ENCODE measurements at regions not wholly inside any gene's neighbourhood (a gene's known extent, or its start where the extent isn't known, plus 50 kb on each side); places are given as distances from the start of the nearest gene placed in this dataset.

DNA sequence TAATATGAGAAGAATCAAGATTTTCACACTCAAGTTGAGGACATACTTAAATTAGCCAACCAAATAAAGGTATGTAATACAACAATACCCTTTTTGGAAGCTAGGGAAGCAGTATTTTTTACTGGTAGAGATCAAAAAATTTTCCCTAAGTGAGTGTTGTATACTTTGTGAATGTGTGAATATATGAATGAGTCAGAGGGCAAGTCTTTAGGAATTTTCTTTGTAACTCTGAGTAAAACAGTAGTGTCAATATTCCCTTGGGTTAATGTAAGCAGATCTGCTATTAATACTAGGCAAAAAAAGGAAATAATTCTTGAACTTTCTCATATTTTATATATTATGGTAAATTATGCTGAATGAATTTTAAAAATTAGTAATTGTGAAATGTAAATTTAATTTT, 1161.8 kb upstream of the MIR17HG start:
- peaks cover 8% of the 10 kb centered on the region; the same call in 2 of the 3 replicates for H3K4me1 Mint-ChIP-seq
- H3K9me2 ChIP-seq (ENCODE audit: insufficient read depth), result no peaks in the 10 kb centered on the region
- H2AFZ ChIP-seq, result no peak overlapping the region
- no peak overlapping the region for H3K27ac Mint-ChIP-seq
- ATAC-seq (no peak), DNase-seq (ENCODE audit: low spot score) (no peak)
- H3K79me2 ChIP-seq (replicated peaks; ENCODE audit: insufficient read depth), result no peaks in the 10 kb centered on the region
- H3K4me3 Mint-ChIP-seq, result no peak overlapping the region
- TF ChIP-seq, protein P1, sequence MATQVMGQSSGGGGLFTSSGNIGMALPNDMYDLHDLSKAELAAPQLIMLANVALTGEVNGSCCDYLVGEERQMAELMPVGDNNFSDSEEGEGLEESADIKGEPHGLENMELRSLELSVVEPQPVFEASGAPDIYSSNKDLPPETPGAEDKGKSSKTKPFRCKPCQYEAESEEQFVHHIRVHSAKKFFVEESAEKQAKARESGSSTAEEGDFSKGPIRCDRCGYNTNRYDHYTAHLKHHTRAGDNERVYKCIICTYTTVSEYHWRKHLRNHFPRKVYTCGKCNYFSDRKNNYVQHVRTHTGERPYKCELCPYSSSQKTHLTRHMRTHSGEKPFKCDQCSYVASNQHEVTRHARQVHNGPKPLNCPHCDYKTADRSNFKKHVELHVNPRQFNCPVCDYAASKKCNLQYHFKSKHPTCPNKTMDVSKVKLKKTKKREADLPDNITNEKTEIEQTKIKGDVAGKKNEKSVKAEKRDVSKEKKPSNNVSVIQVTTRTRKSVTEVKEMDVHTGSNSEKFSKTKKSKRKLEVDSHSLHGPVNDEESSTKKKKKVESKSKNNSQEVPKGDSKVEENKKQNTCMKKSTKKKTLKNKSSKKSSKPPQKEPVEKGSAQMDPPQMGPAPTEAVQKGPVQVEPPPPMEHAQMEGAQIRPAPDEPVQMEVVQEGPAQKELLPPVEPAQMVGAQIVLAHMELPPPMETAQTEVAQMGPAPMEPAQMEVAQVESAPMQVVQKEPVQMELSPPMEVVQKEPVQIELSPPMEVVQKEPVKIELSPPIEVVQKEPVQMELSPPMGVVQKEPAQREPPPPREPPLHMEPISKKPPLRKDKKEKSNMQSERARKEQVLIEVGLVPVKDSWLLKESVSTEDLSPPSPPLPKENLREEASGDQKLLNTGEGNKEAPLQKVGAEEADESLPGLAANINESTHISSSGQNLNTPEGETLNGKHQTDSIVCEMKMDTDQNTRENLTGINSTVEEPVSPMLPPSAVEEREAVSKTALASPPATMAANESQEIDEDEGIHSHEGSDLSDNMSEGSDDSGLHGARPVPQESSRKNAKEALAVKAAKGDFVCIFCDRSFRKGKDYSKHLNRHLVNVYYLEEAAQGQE (IDR thresholded peaks at IDR 0.05; ENCODE audit: unreplicated experiment), result no peak
- TF ChIP-seq ZNF331 (CRISPR knock-in tag; IDR thresholded peaks at IDR 0.05; ENCODE audit: low read depth) (no peak), JUNB (IDR thresholded peaks at IDR 0.05; ENCODE audit: unreplicated experiment) (no peak), EZH2 (IDR thresholded peaks at IDR 0.05; ENCODE audit: low read depth, unreplicated experiment) (no peak), STAT1 (IDR thresholded peaks at IDR 0.05; ENCODE audit: unreplicated experiment) (no peak)
- TF ChIP-seq, protein P2, sequence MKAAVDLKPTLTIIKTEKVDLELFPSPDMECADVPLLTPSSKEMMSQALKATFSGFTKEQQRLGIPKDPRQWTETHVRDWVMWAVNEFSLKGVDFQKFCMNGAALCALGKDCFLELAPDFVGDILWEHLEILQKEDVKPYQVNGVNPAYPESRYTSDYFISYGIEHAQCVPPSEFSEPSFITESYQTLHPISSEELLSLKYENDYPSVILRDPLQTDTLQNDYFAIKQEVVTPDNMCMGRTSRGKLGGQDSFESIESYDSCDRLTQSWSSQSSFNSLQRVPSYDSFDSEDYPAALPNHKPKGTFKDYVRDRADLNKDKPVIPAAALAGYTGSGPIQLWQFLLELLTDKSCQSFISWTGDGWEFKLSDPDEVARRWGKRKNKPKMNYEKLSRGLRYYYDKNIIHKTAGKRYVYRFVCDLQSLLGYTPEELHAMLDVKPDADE (IDR thresholded peaks at IDR 0.05), result no peak
- no peak overlapping the region for H3K4me2 ChIP-seq
- H3K27me3 Mint-ChIP-seq (ENCODE audit: insufficient read depth, low read depth, poor library complexity), result no peaks in the 10 kb centered on the region
- H4K20me1 ChIP-seq (replicated peaks; ENCODE audit: insufficient read depth), result no peaks in the 10 kb centered on the region
- no peaks in the 10 kb centered on the region for H3K4me1 ChIP-seq (ENCODE audit: insufficient read depth)
- H3K27me3 ChIP-seq (ENCODE audit: insufficient read depth), result no peaks in the 10 kb centered on the region
- H3F3A ChIP-seq (replicated peaks; ENCODE audit: low read depth), result no peaks in the 10 kb centered on the region
- no peaks in the 10 kb centered on the region for H3K36me3 Mint-ChIP-seq (ENCODE audit: low read depth)
- H3K4me3 ChIP-seq, result no peak overlapping the region
- no peaks in the 10 kb centered on the region for H3K36me3 ChIP-seq (ENCODE audit: insufficient read depth)
- H3K9me3 Mint-ChIP-seq, result no peaks in the 10 kb centered on the region
- no peak overlapping the region for H3K27ac ChIP-seq (ENCODE audit: low read depth)

DNA sequence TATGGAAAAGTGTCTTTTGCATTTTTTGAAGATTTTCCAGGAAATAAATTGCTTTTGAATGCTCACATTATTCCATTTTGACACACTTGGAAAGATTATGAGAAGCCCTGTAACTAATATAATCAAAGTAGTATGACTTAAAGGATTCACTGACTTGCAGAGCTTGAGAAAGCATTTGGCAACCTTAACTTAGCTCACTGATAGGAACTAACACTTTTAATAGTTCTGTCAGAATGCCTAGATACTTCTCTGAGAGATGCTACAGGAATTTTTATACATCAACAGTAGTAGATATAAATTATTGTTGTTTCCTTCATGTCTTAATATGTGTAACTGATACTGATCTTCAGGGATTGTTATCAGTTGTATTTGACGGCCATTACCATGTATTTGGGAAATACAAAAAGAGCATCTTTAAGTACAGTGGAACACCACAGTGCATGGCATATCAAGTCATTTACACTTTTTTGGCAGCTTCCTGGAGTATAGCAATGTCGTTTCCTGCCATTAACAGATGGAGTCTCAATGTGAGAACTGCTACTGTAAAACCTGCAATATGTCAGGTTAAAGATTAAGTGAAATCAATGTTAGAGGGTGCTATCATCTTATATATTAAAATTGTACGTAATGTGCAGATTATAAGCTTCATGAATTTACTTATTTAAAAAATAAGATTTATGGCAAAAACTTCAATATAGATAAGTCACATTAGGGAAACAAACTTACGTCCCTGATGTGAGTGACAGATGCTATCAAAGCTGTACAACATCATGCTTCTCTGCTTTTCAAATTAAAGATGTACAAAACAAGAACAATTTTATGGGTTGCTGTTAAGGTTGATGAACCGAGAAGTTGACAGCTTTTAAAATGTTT, 1159.8 kb upstream of the MIR17HG start:
- no peaks in the 10 kb centered on the region for H3K27me3 Mint-ChIP-seq (ENCODE audit: insufficient read depth, low read depth, poor library complexity)
- H3K36me3 ChIP-seq (ENCODE audit: insufficient read depth), result no peaks in the 10 kb centered on the region
- H3K79me2 ChIP-seq (replicated peaks; ENCODE audit: insufficient read depth), result no peaks in the 10 kb centered on the region
- no peaks in the 10 kb centered on the region for H3K36me3 Mint-ChIP-seq (ENCODE audit: low read depth)
- no peak overlapping the region for H3K4me2 ChIP-seq
- DNase-seq (ENCODE audit: low spot score) (no peak), ATAC-seq (no peak)
- peaks cover 8% of the 10 kb centered on the region; the same call in 2 of the 3 replicates for H3K4me1 Mint-ChIP-seq
- H4K20me1 ChIP-seq (replicated peaks; ENCODE audit: insufficient read depth), result no peaks in the 10 kb centered on the region
- H3K27ac Mint-ChIP-seq, result no peak overlapping the region
- no peaks in the 10 kb centered on the region for H3K9me2 ChIP-seq (ENCODE audit: insufficient read depth)
- H3K27ac ChIP-seq (ENCODE audit: low read depth), result no peak overlapping the region
- no peaks in the 10 kb centered on the region for H3F3A ChIP-seq (replicated peaks; ENCODE audit: low read depth)
- no peak overlapping the region for H3K4me3 Mint-ChIP-seq
- H3K4me3 ChIP-seq, result no peak overlapping the region
- no peak overlapping the region for H2AFZ ChIP-seq
- no peak for TF ChIP-seq JUNB (IDR thresholded peaks at IDR 0.05; ENCODE audit: unreplicated experiment)
- no peaks in the 10 kb centered on the region for H3K9me3 Mint-ChIP-seq
- no peaks in the 10 kb centered on the region for H3K4me1 ChIP-seq (ENCODE audit: insufficient read depth)
- H3K27me3 ChIP-seq (ENCODE audit: insufficient read depth), result no peaks in the 10 kb centered on the region

All from GM23338 (cell line).